Ishikawa (cell line): ENCODE measurements at regions not wholly inside any gene's neighbourhood (a gene's known extent, or its start where the extent isn't known, plus 50 kb on each side); places are given as distances from the start of the nearest gene placed in this dataset.

ENCODE experiments used
- CEBPB ChIP-seq: IDR thresholded peaks from 2 replicates; pipeline ENCODE4 v1.6.1; 2012
- CREB1 ChIP-seq: IDR thresholded peaks from 2 replicates; pipeline ENCODE4 v1.6.1; 2012; ENCODE audit warnings: low read depth
- EGR1 ChIP-seq: IDR thresholded peaks from 2 replicates; pipeline ENCODE4 v1.6.1; 2012
- EP300 ChIP-seq: IDR thresholded peaks from 2 replicates; pipeline ENCODE4 v1.6.1; 2012; ENCODE audit warnings: borderline replicate concordance
- FOXM1 ChIP-seq: IDR thresholded peaks from 2 replicates; pipeline ENCODE4 v1.6.1; 2012; ENCODE audit warnings: low read depth, borderline replicate concordance
- MAX ChIP-seq: IDR thresholded peaks from 2 replicates; pipeline ENCODE4 v1.6.1; 2012
- NFIC ChIP-seq: IDR thresholded peaks from 2 replicates; pipeline ENCODE4 v1.6.1; 2012
- RAD21 ChIP-seq: IDR thresholded peaks from 2 replicates; pipeline ENCODE4 v1.6.1; 2012; ENCODE audit warnings: low read depth
- REST ChIP-seq: IDR thresholded peaks from 2 replicates; pipeline ENCODE4 v1.6.1; 2012; ENCODE audit warnings: low read depth, mild to moderate bottlenecking
- TAF1 ChIP-seq: IDR thresholded peaks from 2 replicates; pipeline ENCODE4 v1.6.1; 2012; ENCODE audit warnings: low read depth, mild to moderate bottlenecking
- TCF12 ChIP-seq: IDR thresholded peaks from 2 replicates; pipeline ENCODE4 v1.6.1; 2012; ENCODE audit warnings: low read depth
- TEAD4 ChIP-seq: IDR thresholded peaks from 2 replicates; pipeline ENCODE4 v1.6.1; 2012
- USF1 ChIP-seq: IDR thresholded peaks from 2 replicates; pipeline ENCODE4 v1.6.1; 2012
- YY1 ChIP-seq: IDR thresholded peaks from 2 replicates; pipeline ENCODE4 v1.6.1; 2012; ENCODE audit warnings: low read depth
- ZBTB7A ChIP-seq: IDR thresholded peaks from 2 replicates; pipeline ENCODE4 v1.6.1; 2012; ENCODE audit warnings: low read depth

GRCh38 chr22:34951212-34951611 is 114.7 kb upstream of the ISX start:
- no peak for TF ChIP-seq YY1
- TF ChIP-seq EP300, result no peak
- TF ChIP-seq TAF1, result no peak
- TF ChIP-seq RAD21, result no peak
- TF ChIP-seq EGR1, result no peak
- TF ChIP-seq CREB1, result no peak
- TF ChIP-seq ZBTB7A, result no peak
- no peak for TF ChIP-seq TEAD4
- TF ChIP-seq REST, result no peak
- no peak for TF ChIP-seq MAX
- TF ChIP-seq NFIC, result no peak
- no peak for TF ChIP-seq CEBPB
- TF ChIP-seq FOXM1, result no peak
- TF ChIP-seq TCF12, result no peak

GRCh38 chr22:34960005-34960404 is 106.0 kb upstream of the ISX start:
- TF ChIP-seq USF1, result no peak
- TF ChIP-seq FOXM1, result no peak
- TF ChIP-seq TAF1, result no peak
- TF ChIP-seq MAX, result no peak
- TF ChIP-seq CEBPB, result no peak
- no peak for TF ChIP-seq ZBTB7A
- no peak for TF ChIP-seq TCF12
- no peak for TF ChIP-seq EP300
- no peak for TF ChIP-seq REST
- TF ChIP-seq TEAD4, result no peak
- TF ChIP-seq NFIC, result no peak

GRCh38 chr22:34966980-34967565 is 98.9 kb upstream of the ISX start:
- TF ChIP-seq CREB1 (no peak), TCF12 (no peak), YY1 (no peak), MAX (no peak), ZBTB7A (no peak), FOXM1 (no peak), REST (no peak), EGR1 (no peak), USF1 (no peak), TAF1 (no peak), TEAD4 (no peak), CEBPB (no peak), RAD21 (no peak), NFIC (no peak), EP300 (no peak)

GRCh38 chr22:34969001-34969790 is 96.8 kb upstream of the ISX start:
- TF ChIP-seq CREB1, result no peak
- no peak for TF ChIP-seq FOXM1
- TF ChIP-seq EGR1, result no peak
- TF ChIP-seq CEBPB, result no peak
- TF ChIP-seq TCF12, result no peak
- no peak for TF ChIP-seq ZBTB7A
- TF ChIP-seq EP300, result no peak
- TF ChIP-seq TAF1, result no peak
- TF ChIP-seq MAX, result no peak
- TF ChIP-seq USF1, result no peak
- TF ChIP-seq YY1, result no peak
- no peak for TF ChIP-seq NFIC
- TF ChIP-seq TEAD4, result no peak
- no peak for TF ChIP-seq REST
- TF ChIP-seq RAD21, result no peak
